ENCODE measurements at regions not wholly inside any gene's neighbourhood (a gene's known extent, or its start where the extent isn't known, plus 50 kb on each side); places are given as distances from the start of the nearest gene placed in this dataset.
A peak's percentile ranks its signal among the peaks of the same experiment; 100 is the strongest.
"Not testable (repeated sequence)": the region's sequence is repeated elsewhere in the genome, so short reads cannot be mapped to it uniquely, and the experiment has no call there.

DNA sequence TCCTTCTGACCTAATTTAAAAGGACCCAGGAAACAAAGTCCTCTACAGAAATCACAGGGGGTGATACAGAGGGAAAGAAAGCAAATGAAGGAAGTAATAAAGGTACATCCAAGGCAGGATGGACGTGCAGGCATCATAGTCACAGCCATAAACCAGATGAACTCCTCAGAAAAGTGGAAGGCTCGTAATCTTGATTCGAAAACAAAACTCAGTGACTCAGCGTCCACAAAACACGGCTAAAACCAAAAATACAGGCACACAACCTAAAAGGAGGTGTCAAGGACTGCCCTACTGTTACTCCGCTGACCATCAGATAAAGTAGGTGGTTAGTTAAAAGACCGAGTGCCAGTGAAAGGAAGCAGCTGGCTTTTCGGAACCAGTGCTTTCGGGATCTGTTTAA lies 81.5 kb downstream of the TRIM69 start:
- H3K4me1 Mint-ChIP-seq (ENCODE audit: low read depth); H3K27ac Mint-ChIP-seq; intact Hi-C loops (cut with micrococcal nuclease); H3K36me3 Mint-ChIP-seq (ENCODE audit: low read depth); DNase-seq (ENCODE audit: low spot score); H3K9me3 Mint-ChIP-seq; H3K4me3 Mint-ChIP-seq; H3K27me3 Mint-ChIP-seq (ENCODE audit: insufficient read depth): not testable (repeated sequence)

DNA sequence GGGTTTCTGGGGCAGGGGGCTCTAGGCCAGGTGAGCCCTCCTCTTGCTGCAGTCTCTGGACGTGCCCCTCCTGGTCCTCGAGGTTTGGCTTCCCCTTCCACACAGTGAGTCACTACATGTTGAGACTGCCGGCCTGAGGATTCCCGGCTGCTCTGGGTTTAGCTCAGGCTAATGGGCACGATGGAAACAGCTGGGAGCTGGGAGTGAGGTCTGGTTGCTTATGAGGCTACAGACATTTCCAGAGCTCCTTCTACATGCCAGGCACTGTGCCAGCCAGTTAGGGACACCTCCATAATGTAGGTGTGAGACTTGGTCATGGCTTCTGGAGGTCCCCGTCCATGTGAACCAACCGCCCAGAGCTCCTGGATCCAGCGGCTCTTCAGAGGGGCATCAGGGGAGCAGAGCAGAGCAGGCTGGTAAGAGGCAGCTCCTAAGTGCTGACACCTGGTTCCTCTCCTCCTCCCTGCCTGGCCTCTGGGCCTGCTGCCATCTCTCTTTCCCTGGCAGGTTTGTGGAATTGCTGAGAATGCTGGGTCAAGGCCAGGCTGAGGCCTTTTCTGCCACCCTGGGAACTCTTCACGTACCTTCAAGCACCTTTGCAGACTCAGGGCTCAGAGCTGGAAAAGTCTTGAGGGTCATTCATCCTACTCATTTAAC lies 83.1 kb downstream of the TRIM69 start:
- H3K36me3 Mint-ChIP-seq (ENCODE audit: low read depth); H3K4me3 Mint-ChIP-seq; H3K27ac Mint-ChIP-seq; H3K27me3 Mint-ChIP-seq (ENCODE audit: insufficient read depth); H3K4me1 Mint-ChIP-seq (ENCODE audit: low read depth); intact Hi-C loops (cut with micrococcal nuclease); H3K9me3 Mint-ChIP-seq; DNase-seq (ENCODE audit: low spot score): not testable (repeated sequence)

DNA sequence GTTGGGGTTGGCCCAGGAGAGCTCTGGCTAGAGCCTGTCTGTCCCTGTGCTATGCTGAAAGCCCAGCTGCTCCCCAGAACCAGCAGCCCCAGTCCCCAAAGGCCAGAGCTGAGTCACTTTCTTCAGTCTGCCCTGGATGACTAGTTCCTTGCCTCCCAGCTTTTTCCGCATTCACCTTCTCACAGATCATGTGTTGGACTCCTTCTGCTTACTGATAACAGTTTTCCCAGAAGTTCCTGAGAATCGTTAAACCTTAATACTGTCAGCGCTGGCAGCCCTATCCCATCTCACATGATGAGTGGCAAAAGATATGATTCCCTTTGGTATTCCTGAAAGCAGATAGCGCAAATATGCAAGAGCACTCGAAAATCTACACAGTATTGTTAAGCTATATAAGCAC lies 84.2 kb downstream of the TRIM69 start:
- H3K36me3 Mint-ChIP-seq (ENCODE audit: low read depth); H3K9me3 Mint-ChIP-seq; H3K4me1 Mint-ChIP-seq (ENCODE audit: low read depth); DNase-seq (ENCODE audit: low spot score); H3K4me3 Mint-ChIP-seq; H3K27ac Mint-ChIP-seq; H3K27me3 Mint-ChIP-seq (ENCODE audit: insufficient read depth); intact Hi-C loops (cut with micrococcal nuclease): not testable (repeated sequence)

DNA sequence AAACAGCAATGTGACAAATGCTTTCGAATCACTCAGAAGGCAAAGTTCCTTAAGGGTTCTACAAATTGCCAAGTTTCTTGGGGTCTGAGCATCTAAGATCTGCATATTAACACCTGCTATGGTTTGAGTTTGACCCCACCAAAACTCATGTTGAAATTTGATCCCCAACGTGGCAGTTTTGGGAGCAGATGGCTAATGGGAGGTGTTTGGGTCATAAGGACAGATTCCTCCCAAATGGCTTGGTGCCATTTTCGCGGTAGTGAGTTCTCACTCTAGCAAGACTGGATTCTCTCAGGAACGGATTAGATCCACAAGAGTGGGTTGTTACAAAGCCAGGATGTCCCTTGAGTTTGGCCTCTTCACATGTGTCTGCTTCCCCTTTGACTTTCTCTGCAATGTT lies 84.6 kb downstream of the TRIM69 start:
- DNase-seq (ENCODE audit: low spot score); intact Hi-C loops (cut with micrococcal nuclease); H3K27ac Mint-ChIP-seq; H3K27me3 Mint-ChIP-seq (ENCODE audit: insufficient read depth); H3K4me3 Mint-ChIP-seq; H3K36me3 Mint-ChIP-seq (ENCODE audit: low read depth); H3K4me1 Mint-ChIP-seq (ENCODE audit: low read depth); H3K9me3 Mint-ChIP-seq: not testable (repeated sequence)

DNA sequence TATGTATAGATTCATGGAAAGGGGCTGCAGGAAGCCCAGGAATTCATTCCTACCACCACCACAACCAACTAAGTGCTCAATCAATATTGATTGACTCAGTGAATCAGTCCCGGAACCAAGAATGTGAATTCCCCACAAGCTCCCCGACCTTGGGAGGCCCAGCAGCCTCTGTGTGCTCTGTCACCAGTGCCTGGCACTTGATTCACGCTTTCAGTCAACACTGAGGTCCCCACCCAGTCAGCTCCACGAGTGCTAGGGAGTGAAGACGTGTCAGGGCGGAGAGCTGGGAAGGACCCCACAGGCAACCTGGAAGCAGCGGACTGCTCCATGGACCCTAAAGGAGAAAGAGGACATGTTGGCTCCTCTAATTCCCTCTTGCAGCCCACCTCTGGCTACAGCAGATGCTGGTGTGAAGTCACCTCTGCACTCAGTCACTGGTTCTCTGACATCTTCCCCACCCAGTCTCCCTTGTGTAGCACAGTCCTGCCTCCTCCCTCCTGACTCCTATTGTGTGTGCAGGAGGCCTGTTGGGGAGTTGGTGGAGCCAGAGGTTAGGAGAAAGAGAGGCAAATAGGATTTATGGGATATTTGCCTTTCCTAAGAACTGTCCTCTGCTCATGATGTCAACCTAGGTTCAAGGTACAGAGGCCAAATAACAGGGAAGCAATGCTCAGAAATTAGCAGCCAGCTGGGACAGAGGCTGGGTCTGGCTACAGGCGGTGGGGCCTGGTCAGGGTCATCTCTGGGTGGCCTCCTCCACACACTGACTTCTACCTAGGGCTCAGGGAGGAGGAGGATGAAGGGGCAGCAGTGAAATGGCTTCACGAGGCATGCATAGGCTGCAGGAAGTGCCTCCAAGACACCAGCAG lies 88.2 kb downstream of the TRIM69 start:
- H3K27me3 Mint-ChIP-seq (ENCODE audit: insufficient read depth); DNase-seq (ENCODE audit: low spot score); H3K27ac Mint-ChIP-seq; H3K4me1 Mint-ChIP-seq (ENCODE audit: low read depth); intact Hi-C loops (cut with micrococcal nuclease); H3K4me3 Mint-ChIP-seq; H3K9me3 Mint-ChIP-seq; H3K36me3 Mint-ChIP-seq (ENCODE audit: low read depth): not testable (repeated sequence)

DNA sequence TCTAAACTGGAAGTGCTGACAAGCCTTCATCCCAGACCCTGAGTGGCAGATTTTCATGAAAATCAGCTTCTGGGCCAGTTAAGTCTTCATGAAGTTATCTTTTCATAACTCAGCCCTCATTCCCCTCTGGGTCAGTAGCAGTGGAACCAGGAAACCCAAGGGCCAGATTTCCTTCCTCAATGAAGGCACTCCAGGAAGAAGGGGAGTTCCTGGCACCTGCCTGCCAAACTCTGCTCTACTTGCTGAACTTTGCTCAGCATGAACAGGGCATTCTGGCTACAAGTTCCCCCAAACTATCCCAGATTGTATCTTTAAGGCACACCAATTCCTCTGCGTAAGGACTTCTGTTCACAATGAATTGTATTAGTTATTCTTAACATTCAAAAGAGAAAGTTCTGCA lies 90.3 kb downstream of the TRIM69 start:
- H3K27me3 Mint-ChIP-seq (ENCODE audit: insufficient read depth); H3K4me1 Mint-ChIP-seq (ENCODE audit: low read depth); H3K27ac Mint-ChIP-seq; intact Hi-C loops (cut with micrococcal nuclease); H3K4me3 Mint-ChIP-seq; H3K36me3 Mint-ChIP-seq (ENCODE audit: low read depth); DNase-seq (ENCODE audit: low spot score); H3K9me3 Mint-ChIP-seq: not testable (repeated sequence)

DNA sequence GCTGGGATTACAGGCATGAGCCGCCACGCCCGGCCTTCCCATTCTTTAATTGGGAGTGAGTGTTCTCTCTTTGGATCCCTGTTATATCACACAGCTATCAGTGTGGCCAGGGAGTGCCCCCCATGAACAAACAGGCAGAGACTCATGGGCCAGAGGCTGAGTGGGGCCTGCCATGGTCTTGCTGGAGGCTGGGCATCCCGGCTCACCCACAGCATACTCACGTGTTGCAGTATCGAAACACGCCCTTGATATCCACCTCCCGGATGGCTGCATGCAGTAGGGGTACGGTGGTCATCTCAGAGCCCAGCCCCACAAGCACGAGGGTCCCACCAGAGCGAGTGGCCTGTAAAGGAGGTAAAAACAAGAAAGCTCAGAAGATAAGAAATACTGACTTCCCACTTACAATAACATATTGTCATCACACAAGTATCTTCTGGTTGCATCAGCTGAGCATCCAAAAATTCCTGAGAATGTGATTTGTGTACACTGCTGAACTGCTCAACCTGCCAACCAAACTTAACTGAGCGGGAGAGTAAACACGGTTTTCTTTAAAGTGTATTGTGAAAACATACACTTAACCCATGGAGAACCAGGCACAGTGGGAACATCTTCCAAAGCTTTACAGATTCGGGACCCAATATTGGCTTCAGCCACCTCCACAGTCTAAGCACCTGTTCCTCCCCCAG lies 92.0 kb downstream of the TRIM69 start:
- intact Hi-C loops (cut with micrococcal nuclease); H3K4me3 Mint-ChIP-seq; H3K27me3 Mint-ChIP-seq (ENCODE audit: insufficient read depth); DNase-seq (ENCODE audit: low spot score); H3K27ac Mint-ChIP-seq; H3K36me3 Mint-ChIP-seq (ENCODE audit: low read depth); H3K4me1 Mint-ChIP-seq (ENCODE audit: low read depth); H3K9me3 Mint-ChIP-seq: not testable (repeated sequence)

DNA sequence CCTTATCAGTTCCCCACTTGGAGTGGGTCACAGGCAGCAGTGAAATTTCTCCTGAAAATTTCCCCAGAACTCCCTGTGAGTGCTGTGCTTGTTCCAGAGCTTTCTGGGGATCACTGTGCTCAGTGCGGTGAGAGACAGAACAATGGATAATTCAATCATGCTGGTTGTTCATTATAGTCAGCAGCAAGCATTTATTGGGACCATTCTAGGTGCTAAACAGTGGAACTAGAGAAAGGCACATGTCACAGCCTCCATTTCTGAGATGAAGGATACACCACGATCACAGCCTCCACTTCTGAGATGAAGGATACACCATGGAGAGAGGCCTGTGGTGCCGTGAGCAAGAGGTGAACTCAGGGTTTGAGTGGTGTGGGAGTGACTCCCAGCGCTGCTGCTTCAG lies 92.8 kb downstream of the TRIM69 start:
- H3K9me3 Mint-ChIP-seq; H3K4me1 Mint-ChIP-seq (ENCODE audit: low read depth); H3K36me3 Mint-ChIP-seq (ENCODE audit: low read depth); DNase-seq (ENCODE audit: low spot score); intact Hi-C loops (cut with micrococcal nuclease); H3K27ac Mint-ChIP-seq; H3K4me3 Mint-ChIP-seq; H3K27me3 Mint-ChIP-seq (ENCODE audit: insufficient read depth): not testable (repeated sequence)

DNA sequence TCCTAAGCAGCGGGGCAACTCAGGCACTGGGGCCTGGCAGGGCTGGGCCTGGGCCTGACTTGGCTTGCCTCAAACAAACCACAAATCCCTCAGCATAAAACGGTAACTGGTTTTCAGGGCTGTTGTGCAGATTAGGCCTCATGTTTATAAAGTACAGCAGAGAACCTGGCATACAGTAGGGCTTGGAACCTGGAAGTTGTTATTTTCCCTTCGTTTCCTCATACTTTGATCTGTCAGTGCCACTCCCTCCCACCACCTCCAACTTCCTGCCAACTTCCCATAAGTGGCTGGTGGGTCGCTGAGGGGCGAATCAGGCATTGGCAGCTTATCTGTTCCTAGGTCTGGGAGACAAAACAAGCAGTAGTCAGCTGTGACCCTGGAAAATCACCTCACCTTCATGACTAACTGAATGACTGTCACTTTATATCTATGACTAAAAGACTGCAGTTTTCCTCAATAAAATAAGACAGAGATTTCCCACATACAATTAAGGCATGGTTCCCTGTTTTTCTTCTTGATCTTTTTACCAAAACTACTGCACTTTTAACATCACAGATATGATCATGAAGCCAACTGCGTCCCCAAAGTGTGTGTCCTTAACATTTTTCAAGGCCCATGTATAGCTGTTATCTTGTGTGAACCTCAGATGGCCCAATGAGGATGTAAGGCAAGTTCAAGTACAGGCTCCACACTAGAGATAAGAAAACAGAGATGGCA lies 94.5 kb downstream of the TRIM69 start:
- not testable (repeated sequence) for H3K27me3 Mint-ChIP-seq (ENCODE audit: insufficient read depth); DNase-seq (ENCODE audit: low spot score)

DNA sequence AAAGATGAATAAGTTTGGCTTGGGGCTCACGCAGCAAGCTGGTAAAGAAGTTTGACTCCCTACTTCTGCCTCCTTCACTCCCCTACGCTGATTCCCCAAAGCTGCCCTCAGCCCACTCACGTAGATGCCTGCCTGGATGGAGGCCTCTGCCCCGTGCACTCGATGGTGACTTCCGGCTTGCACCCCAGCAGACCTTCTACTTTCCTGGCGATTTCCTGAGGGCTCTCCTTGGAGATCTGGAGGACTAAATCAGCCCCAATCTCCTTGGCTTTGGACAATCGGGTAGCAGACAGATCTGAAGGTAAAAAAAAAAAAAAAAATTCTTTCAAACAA lies 95.0 kb downstream of the TRIM69 start:
- H3K36me3 Mint-ChIP-seq (ENCODE audit: low read depth); H3K4me1 Mint-ChIP-seq (ENCODE audit: low read depth); DNase-seq (ENCODE audit: low spot score); H3K9me3 Mint-ChIP-seq; intact Hi-C loops (cut with micrococcal nuclease); H3K27me3 Mint-ChIP-seq (ENCODE audit: insufficient read depth); H3K4me3 Mint-ChIP-seq: not testable (repeated sequence)
- H3K27ac Mint-ChIP-seq = peak overlapping the region; percentile 63

More for the DNA sequence above, 94.5 kb downstream of the TRIM69 start:
- H3K9me3 Mint-ChIP-seq; H3K36me3 Mint-ChIP-seq (ENCODE audit: low read depth); H3K4me1 Mint-ChIP-seq (ENCODE audit: low read depth); intact Hi-C loops (cut with micrococcal nuclease); H3K4me3 Mint-ChIP-seq: not testable (repeated sequence)
- H3K27ac Mint-ChIP-seq = peak overlapping the region; percentile 55

DNA sequence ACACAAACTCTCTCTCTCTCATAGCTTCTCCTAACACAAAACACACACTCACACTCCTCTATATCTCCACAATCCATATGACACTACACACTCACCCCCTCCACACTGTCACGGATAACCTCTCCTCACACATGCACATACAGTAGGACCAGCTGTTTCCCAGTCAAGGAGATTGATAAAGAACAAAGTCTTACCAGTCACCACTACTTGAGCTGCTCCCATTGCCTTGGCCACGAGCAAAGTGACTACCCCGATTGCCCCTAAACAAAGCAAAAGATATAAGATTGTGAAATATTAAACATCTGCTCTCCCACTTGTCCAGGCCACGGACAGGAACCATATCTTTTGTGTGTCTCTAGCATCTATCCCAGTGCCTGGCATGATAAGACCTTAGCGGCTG lies 95.8 kb downstream of the TRIM69 start:
- H3K4me1 Mint-ChIP-seq (ENCODE audit: low read depth); DNase-seq (ENCODE audit: low spot score); H3K4me3 Mint-ChIP-seq; intact Hi-C loops (cut with micrococcal nuclease); H3K27ac Mint-ChIP-seq; H3K27me3 Mint-ChIP-seq (ENCODE audit: insufficient read depth); H3K9me3 Mint-ChIP-seq; H3K36me3 Mint-ChIP-seq (ENCODE audit: low read depth): not testable (repeated sequence)

DNA sequence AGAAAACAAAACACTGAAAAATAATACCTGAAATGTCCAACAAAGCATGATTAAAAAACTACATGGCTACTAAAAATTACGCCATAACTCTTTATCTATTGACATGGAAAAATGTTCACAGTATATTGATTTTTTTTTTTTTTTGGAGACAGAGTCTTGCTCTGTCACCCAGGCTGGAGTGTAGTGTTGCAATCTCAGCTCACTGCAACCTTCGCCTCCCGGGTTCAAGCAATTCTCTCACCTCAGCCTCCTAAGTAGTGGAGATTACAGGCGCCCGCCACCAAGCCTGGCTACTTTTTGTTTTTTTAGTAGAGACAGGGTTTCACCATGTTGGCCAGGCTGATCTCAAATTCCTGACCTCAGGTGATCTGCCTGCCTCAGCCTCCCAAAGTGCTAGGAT lies 96.8 kb downstream of the TRIM69 start:
- intact Hi-C loops (cut with micrococcal nuclease); H3K27ac Mint-ChIP-seq; H3K4me3 Mint-ChIP-seq; DNase-seq (ENCODE audit: low spot score); H3K27me3 Mint-ChIP-seq (ENCODE audit: insufficient read depth); H3K36me3 Mint-ChIP-seq (ENCODE audit: low read depth); H3K4me1 Mint-ChIP-seq (ENCODE audit: low read depth); H3K9me3 Mint-ChIP-seq: not testable (repeated sequence)

DNA sequence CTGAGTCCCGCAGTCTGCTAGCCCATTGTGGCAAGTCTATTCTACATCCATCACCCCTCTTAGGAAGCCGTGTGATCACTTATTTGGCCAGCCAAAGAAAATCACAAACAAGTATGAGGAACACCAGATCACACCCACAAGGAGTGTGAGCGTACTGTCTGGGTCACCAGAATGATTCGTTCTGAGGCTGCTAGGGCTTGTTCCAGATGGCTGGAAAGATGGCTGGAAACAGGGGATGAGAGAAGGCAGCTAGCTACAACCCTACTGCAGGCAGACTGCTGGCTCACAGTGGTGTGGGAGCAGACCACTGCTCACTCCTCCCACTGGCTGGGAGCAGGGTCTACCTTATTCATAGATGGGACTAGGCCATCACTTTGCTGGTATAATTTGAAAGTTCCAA lies 97.4 kb downstream of the TRIM69 start:
- intact Hi-C loops (cut with micrococcal nuclease) = not testable (repeated sequence)

More for the DNA sequence above, 97.4 kb downstream of the TRIM69 start:
- not testable (repeated sequence) for H3K27ac Mint-ChIP-seq; H3K4me1 Mint-ChIP-seq (ENCODE audit: low read depth); H3K9me3 Mint-ChIP-seq; H3K27me3 Mint-ChIP-seq (ENCODE audit: insufficient read depth); H3K36me3 Mint-ChIP-seq (ENCODE audit: low read depth); DNase-seq (ENCODE audit: low spot score); H3K4me3 Mint-ChIP-seq

All from activated T-helper 1 cell treated with anti-CD3 and anti-CD28 coated beads, Interleukin-12 subunit alpha, Interleukin-12 subunit beta, Interleukin-2, Interleukin-4 antibody, amounts not matched to agents 30 ng/mL and 10 ng/mL and 1 ng/mL, durations not matched to agents 14 hours and 24 hours and 36 hours (primary cell).